ENCODE measurements at regions not wholly inside any gene's neighbourhood (a gene's known extent, or its start where the extent isn't known, plus 50 kb on each side); places are given as distances from the start of the nearest gene placed in this dataset.

GRCh38 chr3:18625085-18625484 lies 199.9 kb upstream of the SATB1 start:
- no peak for TF ChIP-seq CTCF (IDR thresholded peaks at IDR 0.05; ENCODE audit: low read depth, low read length)
- Histone ChIP-seq H3K27ac (no peak overlapping the region), H3K36me3 (no peaks in the 10 kb centered on the region), H3K4me3 (ENCODE audit: low read depth, low read length) (no peak overlapping the region), H3K27me3 (ENCODE audit: insufficient read depth, low read depth, severe bottlenecking) (no peaks in the 10 kb centered on the region), H3K9me3 (ENCODE audit: severe bottlenecking) (no peaks in the 10 kb centered on the region)
- no peak for DNase-seq

GRCh38 chr3:18623220-18623619 lies 198.1 kb upstream of the SATB1 start:
- DNase-seq, result no peak
- no peak for TF ChIP-seq CTCF (IDR thresholded peaks at IDR 0.05; ENCODE audit: low read depth, low read length)

GRCh38 chr3:18618723-18619122 lies 193.6 kb upstream of the SATB1 start:
- no peaks in the 10 kb centered on the region for H3K36me3 ChIP-seq
- H3K9me3 ChIP-seq (ENCODE audit: severe bottlenecking), result no peaks in the 10 kb centered on the region
- no peak overlapping the region for H3K4me3 ChIP-seq (ENCODE audit: low read depth, low read length)
- no peaks in the 10 kb centered on the region for H3K27me3 ChIP-seq (ENCODE audit: insufficient read depth, low read depth, severe bottlenecking)
- DNase-seq, result no peak
- TF ChIP-seq CTCF (IDR thresholded peaks at IDR 0.05; ENCODE audit: low read depth, low read length), result no peak
- no peak overlapping the region for H3K27ac ChIP-seq

More at GRCh38 chr3:18623220-18623619, 198.1 kb upstream of the SATB1 start:
- Histone ChIP-seq H3K36me3 (no peaks in the 10 kb centered on the region), H3K27ac (no peak overlapping the region), H3K4me3 (ENCODE audit: low read depth, low read length) (no peak overlapping the region), H3K9me3 (ENCODE audit: severe bottlenecking) (no peaks in the 10 kb centered on the region), H3K27me3 (ENCODE audit: insufficient read depth, low read depth, severe bottlenecking) (no peaks in the 10 kb centered on the region)

- Histone ChIP-seq H3K27ac (no peak overlapping the region), H3K9me3 (ENCODE audit: severe bottlenecking) (no peaks in the 10 kb centered on the region), H3K4me3 (ENCODE audit: low read depth, low read length) (no peak overlapping the region), H3K36me3 (no peaks in the 10 kb centered on the region), H3K27me3 (ENCODE audit: insufficient read depth, low read depth, severe bottlenecking) (no peaks in the 10 kb centered on the region)
- DNase-seq, result no peak
- no peak for TF ChIP-seq CTCF (IDR thresholded peaks at IDR 0.05; ENCODE audit: low read depth, low read length)
These were observed 186.9 kb upstream of the SATB1 start for GRCh38 chr3:18611991-18612390.

- TF ChIP-seq CTCF (IDR thresholded peaks at IDR 0.05; ENCODE audit: low read depth, low read length), result no peak
- Histone ChIP-seq H3K27ac (no peak overlapping the region), H3K4me3 (ENCODE audit: low read depth, low read length) (no peak overlapping the region), H3K9me3 (ENCODE audit: severe bottlenecking) (no peaks in the 10 kb centered on the region), H3K36me3 (no peaks in the 10 kb centered on the region), H3K27me3 (ENCODE audit: insufficient read depth, low read depth, severe bottlenecking) (no peaks in the 10 kb centered on the region)
- no peak for DNase-seq
These were observed 184.0 kb upstream of the SATB1 start for GRCh38 chr3:18609187-18609586.

- H3K36me3 ChIP-seq, result no peaks in the 10 kb centered on the region
- no peak for TF ChIP-seq CTCF (IDR thresholded peaks at IDR 0.05; ENCODE audit: low read depth, low read length)
- no peaks in the 10 kb centered on the region for H3K9me3 ChIP-seq (ENCODE audit: severe bottlenecking)
- DNase-seq, result no peak
- H3K27me3 ChIP-seq (ENCODE audit: insufficient read depth, low read depth, severe bottlenecking), result no peaks in the 10 kb centered on the region
- no peak overlapping the region for H3K27ac ChIP-seq
- no peak overlapping the region for H3K4me3 ChIP-seq (ENCODE audit: low read depth, low read length)
These were observed 172.8 kb upstream of the SATB1 start for GRCh38 chr3:18597919-18598318.

Data from WERI-Rb-1 (cell line).